Activated T-cell treated with anti-CD3 and anti-CD28 coated beads, Interleukin-2, amount 50 U/mL, for 1 hour (primary cell): ENCODE measurements at regions not wholly inside any gene's neighbourhood (a gene's known extent, or its start where the extent isn't known, plus 50 kb on each side); places are given as distances from the start of the nearest gene placed in this dataset.
A peak's percentile ranks its signal among the peaks of the same experiment; 100 is the strongest.

Source experiments
- DNase-seq: peaks from one replicate; pipeline ENCODE4 v3.0.0-alpha.2; 2020

DNA sequence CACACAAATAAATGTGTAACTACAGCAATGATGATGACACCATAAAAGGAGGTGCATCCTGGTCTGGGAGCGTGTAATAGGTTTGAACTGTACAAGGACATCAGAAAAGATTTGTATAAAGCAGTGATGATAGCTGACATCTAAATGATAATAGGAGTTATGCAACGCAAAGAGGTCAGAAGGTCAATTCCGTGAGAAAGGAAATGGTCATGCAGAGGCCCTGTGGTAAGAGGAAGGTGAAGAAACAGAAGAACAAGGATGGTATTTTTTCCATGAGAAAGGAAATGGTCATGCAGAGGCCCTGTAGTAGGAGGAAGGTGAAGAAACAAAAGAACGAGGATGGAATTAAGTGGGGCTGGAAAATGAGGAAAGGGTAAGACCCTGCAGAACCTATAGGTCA, 106.7 kb upstream of the TMPO start:
- DNase-seq: no peak

DNA sequence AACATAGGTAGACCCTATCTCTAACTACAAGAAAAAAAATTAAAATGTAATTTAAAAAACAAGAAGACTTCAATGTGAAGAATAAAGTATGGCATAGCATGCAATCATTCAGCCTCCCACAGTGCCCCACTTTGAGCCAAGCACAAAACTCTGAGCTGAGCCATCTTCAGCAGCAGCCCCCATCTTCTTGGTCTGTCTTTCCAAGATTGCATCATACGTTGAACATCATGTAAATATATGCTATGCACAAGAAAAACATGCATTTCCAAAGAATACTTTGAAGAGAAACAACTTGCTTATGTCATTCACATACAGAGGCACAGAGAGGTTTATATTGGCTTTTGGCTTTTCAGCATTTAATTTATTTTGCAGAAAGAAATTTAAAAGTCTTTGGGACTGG, 105.8 kb upstream of the TMPO start:
- no peak for DNase-seq

GRCh38 chr12:98410356-98410755, 105.0 kb upstream of the TMPO start:
- no peak for DNase-seq

DNA sequence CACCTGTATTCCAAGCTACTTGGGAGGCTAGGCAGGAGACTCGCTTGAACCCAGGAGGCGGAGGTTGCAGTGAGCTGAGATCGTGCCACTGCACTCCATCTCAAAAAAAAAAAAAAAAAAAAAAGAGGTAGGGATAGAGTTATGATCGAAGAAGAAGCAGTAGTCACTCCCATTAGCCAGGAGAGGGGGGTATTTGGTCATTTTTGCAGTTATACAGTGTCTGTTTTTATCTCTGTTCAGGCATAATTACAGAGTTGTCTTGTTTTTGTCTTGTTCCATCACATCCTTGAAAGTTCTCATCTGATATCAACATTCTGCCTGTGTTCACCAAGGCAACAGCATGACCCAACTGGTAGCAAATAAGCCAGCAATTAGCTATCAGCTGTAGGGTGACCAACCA, 98.5 kb upstream of the TMPO start:
- no peak for DNase-seq

- no peak for DNase-seq
Observed at GRCh38 chr12:98417266-98417665, 98.1 kb upstream of the TMPO start.

GRCh38 chr12:98418357-98419075, 96.9 kb upstream of the TMPO start:
- DNase-seq: no peak

- DNase-seq: no peak
Observed at GRCh38 chr12:98419081-98419794, 96.2 kb upstream of the TMPO start.

DNA sequence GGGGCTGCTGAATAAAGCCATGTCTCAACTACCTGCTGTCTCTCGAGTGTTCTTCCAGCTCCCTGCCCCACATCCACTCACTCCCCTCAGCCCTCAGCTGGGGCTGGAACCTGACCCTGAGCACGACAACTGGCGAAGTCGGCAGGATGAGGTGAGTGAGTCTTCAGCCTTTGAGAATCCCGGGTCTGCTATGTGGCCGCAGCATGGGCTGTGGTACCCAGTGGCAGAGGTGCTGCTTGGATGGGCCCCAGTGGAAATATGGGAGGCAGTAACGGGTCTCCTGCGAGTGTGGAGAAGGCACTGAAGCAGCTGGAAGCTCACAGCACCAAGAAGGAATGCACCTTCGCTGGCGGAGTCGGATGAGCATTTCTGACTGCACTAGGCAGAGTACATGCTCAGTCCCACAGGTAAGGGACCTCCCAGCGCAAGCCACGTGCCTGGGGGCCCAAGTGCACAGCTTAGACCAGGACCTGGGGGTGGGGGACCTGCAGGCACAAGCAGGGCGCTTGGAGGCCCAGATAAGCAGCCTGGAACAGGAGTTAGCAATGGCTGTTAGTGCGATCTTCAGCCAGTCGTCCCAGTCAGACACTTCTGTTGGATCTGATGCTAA, 95.5 kb upstream of the TMPO start:
- no peak for DNase-seq

DNA sequence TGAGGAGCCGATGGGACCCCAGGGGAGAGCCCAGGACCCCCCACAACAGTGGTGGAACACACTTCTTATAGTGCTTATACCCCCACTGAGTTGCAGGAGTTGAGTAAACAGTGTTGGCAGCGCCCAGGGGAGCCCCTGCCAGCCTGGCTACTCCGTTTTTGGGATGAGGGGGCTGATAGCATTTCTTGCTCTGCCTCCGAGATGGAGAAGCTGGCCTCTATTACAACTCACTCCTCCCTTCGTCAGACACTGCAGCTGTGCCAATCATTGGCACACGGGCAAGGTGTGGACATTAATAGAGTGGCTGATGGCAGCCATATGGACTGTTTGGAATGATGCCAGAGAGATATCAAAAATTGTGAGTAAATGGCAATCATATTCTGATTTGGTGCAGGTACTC, 94.9 kb upstream of the TMPO start:
- DNase-seq: no peak

DNA sequence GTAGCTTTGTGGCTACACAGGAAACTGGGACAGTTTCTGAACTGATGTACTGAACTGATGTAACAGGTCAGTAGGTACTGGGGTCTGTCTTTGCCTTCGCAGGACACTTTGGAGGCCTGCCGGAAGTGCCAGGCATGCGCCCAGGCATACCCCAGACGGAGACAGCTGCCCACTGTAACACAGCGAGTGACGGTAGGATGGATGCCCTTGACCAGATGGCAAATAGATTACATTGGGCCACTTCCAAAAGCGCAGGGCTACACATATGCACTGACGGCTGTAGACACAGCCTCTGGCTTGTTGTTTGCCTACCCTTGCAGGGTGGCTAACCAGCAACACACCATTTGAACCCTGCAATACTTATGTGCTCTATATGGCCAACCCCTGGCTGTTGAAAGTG, 94.1 kb upstream of the TMPO start:
- DNase-seq: no peak

GRCh38 chr12:98422359-98422758, 93.0 kb upstream of the TMPO start:
- DNase-seq: no peak

GRCh38 chr12:98422812-98423211, 92.6 kb upstream of the TMPO start:
- DNase-seq: no peak

DNA sequence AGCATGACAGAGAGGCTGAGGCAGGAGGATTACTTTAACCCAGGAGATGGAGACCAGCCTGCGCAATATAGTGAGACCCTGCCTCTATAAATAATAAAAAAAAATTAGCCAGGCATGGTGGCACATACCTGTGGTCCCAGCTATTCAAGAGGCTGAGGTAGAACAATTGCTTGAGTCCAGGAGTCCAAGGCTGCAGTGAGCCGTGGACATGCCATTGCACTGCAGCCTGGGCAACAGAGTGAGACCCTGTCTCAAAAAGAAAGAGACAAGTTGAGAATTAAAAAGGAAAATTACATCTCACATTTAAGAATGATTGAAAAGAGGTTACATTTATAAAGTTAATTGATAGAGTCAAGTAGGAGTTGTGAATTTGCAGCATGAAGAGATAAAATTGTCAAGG, 91.4 kb upstream of the TMPO start:
- no peak for DNase-seq

GRCh38 chr12:98424726-98425401, 90.5 kb upstream of the TMPO start:
- DNase-seq: peak; percentile 57

DNA sequence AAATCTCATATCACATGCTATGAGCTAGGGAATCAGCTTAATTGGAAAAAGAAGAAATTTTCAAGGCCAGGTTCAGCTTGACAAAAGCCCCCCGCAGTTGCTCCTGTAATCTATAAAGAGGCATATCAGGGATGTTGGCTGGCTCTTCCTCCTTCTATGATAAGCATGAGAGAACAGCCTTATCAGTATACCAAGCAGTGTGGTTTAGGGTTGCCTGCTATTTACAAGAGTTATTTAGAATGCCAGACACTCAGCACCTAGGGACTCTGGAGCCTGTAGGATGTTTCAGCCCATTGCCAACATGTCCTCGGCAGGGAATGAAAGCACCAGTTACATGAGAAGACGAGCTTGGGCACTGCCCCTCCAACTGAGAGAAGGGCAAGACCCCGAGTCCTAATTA, 89.5 kb upstream of the TMPO start:
- DNase-seq: no peak

DNA sequence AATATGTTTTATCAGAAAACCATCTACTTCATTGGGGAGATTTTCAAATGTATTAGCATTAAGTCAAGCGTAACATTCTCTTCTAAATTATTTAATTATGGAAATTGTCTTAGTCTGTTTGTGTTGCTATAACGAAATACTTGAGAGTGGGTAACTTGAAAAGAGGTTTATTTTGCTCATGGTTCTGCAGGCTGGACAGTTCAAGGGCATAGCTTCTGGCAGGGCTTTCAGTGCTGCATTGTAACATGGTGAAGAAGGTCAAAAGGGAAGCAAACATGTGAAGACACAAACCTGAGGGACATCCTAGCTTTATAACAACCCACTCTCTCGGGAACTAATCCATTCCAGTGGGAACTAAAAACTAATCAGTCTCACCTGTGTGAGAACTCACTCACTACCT, 84.3 kb upstream of the TMPO start:
- no peak for DNase-seq

GRCh38 chr12:98437166-98437565, 78.2 kb upstream of the TMPO start:
- no peak for DNase-seq

- DNase-seq: no peak
Observed at GRCh38 chr12:98437806-98438595, 77.4 kb upstream of the TMPO start.

GRCh38 chr12:98438656-98439230, 76.6 kb upstream of the TMPO start:
- no peak for DNase-seq

DNA sequence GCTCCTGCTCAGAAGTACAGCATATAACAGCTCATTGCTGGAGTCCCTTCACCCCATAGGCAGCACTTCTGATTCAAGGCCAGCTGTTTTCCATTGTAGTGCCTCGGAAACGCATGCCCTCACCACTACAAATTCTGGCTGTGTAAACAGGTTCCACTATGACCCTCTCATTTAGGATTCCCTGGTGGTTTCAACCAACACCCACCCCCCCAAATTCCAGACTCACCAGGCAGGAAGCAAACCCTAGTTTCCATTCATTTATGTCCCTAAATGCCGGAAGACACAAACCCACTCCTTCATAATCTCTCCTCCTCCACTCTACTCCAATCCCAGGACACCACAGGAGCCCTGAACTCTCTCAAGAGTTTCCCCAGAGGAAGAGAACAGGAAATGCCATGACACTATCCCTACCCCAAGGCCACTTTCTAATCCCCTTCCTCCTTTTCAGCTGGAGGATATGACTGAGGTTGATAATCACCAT, 75.9 kb upstream of the TMPO start:
- DNase-seq: no peak

DNA sequence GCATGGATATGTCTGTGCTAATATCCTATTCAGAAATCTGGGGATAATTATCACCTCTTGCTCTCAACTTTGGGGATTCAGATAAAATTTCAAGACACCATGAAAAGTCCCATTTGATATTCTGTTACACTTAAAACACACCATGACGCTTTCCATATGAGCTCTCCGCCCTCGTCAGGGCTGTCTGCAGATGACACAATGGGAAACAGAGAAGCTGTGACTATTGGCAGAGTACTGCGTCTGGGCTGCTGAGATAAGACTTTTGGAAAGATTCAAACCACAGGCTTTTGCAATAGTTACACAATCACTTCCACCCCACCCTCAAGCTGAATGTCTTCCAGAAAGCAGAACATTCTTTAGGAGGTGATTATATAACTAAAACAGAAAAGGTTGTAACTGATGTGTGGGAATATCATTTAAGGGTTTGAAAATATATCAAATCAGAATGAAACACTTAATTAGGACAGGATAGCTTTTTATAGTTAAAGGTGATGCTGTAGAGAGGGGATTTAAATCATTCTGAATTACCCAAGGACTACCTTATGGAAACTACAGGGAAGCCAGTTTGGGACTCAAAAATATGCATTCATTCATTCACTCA, 75.3 kb upstream of the TMPO start:
- no peak for DNase-seq

GRCh38 chr12:98446060-98446459, 69.3 kb upstream of the TMPO start:
- no peak for DNase-seq
